LNCaP clone FGC (cell line): ENCODE measurements at regions not wholly inside any gene's neighbourhood (a gene's known extent, or its start where the extent isn't known, plus 50 kb on each side); places are given as distances from the start of the nearest gene placed in this dataset.

ENCODE experiments used
- DNase-seq: peaks from one replicate; pipeline ENCODE4 v3.0.0-alpha.2; 2011; ENCODE audit warnings: low read depth
- H3K4me3 ChIP-seq: 2 replicates; pipeline ENCODE4 v1.5.1; 2011; ENCODE audit warnings: mild to moderate bottlenecking, low read depth, low read length, control low read depth
- CTCF ChIP-seq: IDR thresholded peaks from 2 replicates; pipeline ENCODE4 v1.5.1; 2012; ENCODE audit warnings: mild to moderate bottlenecking; ENCODE audit not compliant: control insufficient read depth, insufficient read depth; ENCODE audit errors: extremely low read depth

GRCh38 chr1:14486401-14487201 lies 111.9 kb upstream of the KAZN start:
- no peak overlapping the region for H3K4me3 ChIP-seq
- TF ChIP-seq CTCF, result no peak

GRCh38 chr1:14487671-14488070 lies 110.8 kb upstream of the KAZN start:
- no peak overlapping the region for H3K4me3 ChIP-seq
- TF ChIP-seq CTCF, result no peak
- DNase-seq, result no peak

More at GRCh38 chr1:14486401-14487201, 111.9 kb upstream of the KAZN start:
- DNase-seq, result peak; percentile 59

- no peak for DNase-seq
- H3K4me3 ChIP-seq, result no peak overlapping the region
- TF ChIP-seq CTCF, result no peak
Measured at GRCh38 chr1:14494911-14495310, 103.6 kb upstream of the KAZN start.

GRCh38 chr1:14495381-14495780 lies 103.1 kb upstream of the KAZN start:
- DNase-seq, result no peak
- no peak for TF ChIP-seq CTCF
- no peak overlapping the region for H3K4me3 ChIP-seq

- no peak for TF ChIP-seq CTCF
- no peak overlapping the region for H3K4me3 ChIP-seq
- no peak for DNase-seq
Measured at GRCh38 chr1:14495996-14496395, 102.5 kb upstream of the KAZN start.

- peak; percentile 99 for DNase-seq
- peak overlapping the region; percentile 31 for H3K4me3 ChIP-seq
- TF ChIP-seq CTCF, result no peak
Measured at GRCh38 chr1:14498839-14499238, 99.6 kb upstream of the KAZN start.

GRCh38 chr1:14499312-14500040 lies 99.0 kb upstream of the KAZN start:
- TF ChIP-seq CTCF, result no peak
- peak overlapping the region; percentile 31 for H3K4me3 ChIP-seq
- no peak for DNase-seq
